ENCODE measurements at regions not wholly inside any gene's neighbourhood (a gene's known extent, or its start where the extent isn't known, plus 50 kb on each side); places are given as distances from the start of the nearest gene placed in this dataset.
"Not testable (repeated sequence)": the region's sequence is repeated elsewhere in the genome, so short reads cannot be mapped to it uniquely, and the experiment has no call there.

GRCh38 chr16:18263046-18263445, 73.5 kb downstream of the NPIPA8 start:
- not testable (repeated sequence) for H3K4me3 Mint-ChIP-seq (ENCODE audit: unreplicated experiment); H3K27ac Mint-ChIP-seq (ENCODE audit: unreplicated experiment); H3K27me3 Mint-ChIP-seq (ENCODE audit: unreplicated experiment); H3K9me3 Mint-ChIP-seq (ENCODE audit: unreplicated experiment); DNase-seq; H3K36me3 Mint-ChIP-seq (ENCODE audit: unreplicated experiment); H3K4me1 Mint-ChIP-seq (ENCODE audit: low read depth, unreplicated experiment)

- DNase-seq; H3K4me1 Mint-ChIP-seq (ENCODE audit: low read depth, unreplicated experiment): not testable (repeated sequence)
Observed at GRCh38 chr16:18261848-18262247, 74.7 kb downstream of the NPIPA8 start.

DNA sequence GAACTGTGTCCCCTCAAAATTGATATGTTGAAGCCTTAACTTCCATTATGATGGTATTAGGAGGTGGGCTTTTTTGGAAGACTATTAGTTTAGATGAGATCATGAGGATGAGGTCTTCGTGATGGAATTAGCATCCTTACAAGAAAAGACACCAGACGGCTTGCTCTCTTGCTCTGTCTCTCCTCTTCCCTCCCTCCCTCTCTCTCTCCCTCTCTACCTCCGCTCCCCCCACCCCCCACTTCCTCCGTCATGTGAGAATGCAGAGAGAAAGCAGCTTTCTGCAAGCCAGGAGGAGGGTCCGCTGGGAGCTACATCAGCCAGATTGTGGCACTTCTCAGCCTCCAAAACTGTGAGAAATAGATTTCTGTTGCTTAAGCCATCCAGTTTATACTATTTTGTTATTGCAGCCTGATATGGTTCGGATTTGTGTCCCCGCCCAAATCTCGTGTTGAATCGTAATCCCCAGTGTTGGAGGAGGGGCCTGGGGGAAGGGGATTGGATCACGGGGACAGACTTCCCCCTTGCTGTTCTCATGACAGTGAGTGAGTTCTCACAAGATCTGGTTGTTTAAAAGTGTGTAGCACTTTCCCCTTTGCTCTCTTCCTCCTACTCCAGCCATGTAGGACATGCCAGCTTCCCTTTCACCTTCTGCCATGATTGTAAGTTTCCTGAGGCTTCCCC, 76.9 kb downstream of the NPIPA8 start:
- not testable (repeated sequence) for DNase-seq; H3K27me3 Mint-ChIP-seq (ENCODE audit: unreplicated experiment); H3K4me1 Mint-ChIP-seq (ENCODE audit: low read depth, unreplicated experiment); H3K36me3 Mint-ChIP-seq (ENCODE audit: unreplicated experiment); H3K27ac Mint-ChIP-seq (ENCODE audit: unreplicated experiment); H3K9me3 Mint-ChIP-seq (ENCODE audit: unreplicated experiment); H3K4me3 Mint-ChIP-seq (ENCODE audit: unreplicated experiment)

More at GRCh38 chr16:18261848-18262247, 74.7 kb downstream of the NPIPA8 start:
- H3K4me3 Mint-ChIP-seq (ENCODE audit: unreplicated experiment); H3K27me3 Mint-ChIP-seq (ENCODE audit: unreplicated experiment); H3K9me3 Mint-ChIP-seq (ENCODE audit: unreplicated experiment); H3K36me3 Mint-ChIP-seq (ENCODE audit: unreplicated experiment); H3K27ac Mint-ChIP-seq (ENCODE audit: unreplicated experiment): not testable (repeated sequence)

GRCh38 chr16:18252943-18253342, 83.6 kb downstream of the NPIPA8 start:
- not testable (repeated sequence) for H3K9me3 Mint-ChIP-seq (ENCODE audit: unreplicated experiment); H3K4me1 Mint-ChIP-seq (ENCODE audit: low read depth, unreplicated experiment); H3K27me3 Mint-ChIP-seq (ENCODE audit: unreplicated experiment); H3K4me3 Mint-ChIP-seq (ENCODE audit: unreplicated experiment); DNase-seq; H3K36me3 Mint-ChIP-seq (ENCODE audit: unreplicated experiment); H3K27ac Mint-ChIP-seq (ENCODE audit: unreplicated experiment)

- not testable (repeated sequence) for H3K27me3 Mint-ChIP-seq (ENCODE audit: unreplicated experiment); H3K27ac Mint-ChIP-seq (ENCODE audit: unreplicated experiment); H3K36me3 Mint-ChIP-seq (ENCODE audit: unreplicated experiment)
Observed at GRCh38 chr16:18230505-18230904, 106.0 kb downstream of the NPIPA8 start.

GRCh38 chr16:18222054-18223009, 114.2 kb downstream of the NPIPA8 start:
- H3K27ac Mint-ChIP-seq (ENCODE audit: unreplicated experiment) = not testable (repeated sequence)

More at GRCh38 chr16:18230505-18230904, 106.0 kb downstream of the NPIPA8 start:
- H3K4me3 Mint-ChIP-seq (ENCODE audit: unreplicated experiment); H3K9me3 Mint-ChIP-seq (ENCODE audit: unreplicated experiment); H3K4me1 Mint-ChIP-seq (ENCODE audit: low read depth, unreplicated experiment); DNase-seq: not testable (repeated sequence)

DNA sequence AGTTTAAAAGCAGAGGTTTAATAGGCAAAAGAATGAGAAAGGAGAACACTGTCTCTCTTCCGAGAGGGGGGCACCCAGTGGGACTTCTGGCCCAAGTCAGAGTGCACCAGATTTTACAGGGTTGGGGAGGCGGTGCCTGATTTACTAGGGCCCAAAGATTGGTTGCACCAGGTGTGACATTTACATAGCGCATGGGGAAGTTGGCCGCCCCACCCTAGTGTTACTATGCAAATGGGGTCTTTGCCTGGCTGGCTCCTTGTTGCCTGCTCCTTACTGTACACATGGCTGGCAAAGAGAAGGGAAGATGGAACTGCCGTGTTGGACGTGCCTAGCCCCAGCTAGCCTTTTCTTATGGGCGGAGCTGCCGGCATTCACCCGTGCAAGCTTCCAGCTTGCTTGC, 118.8 kb downstream of the NPIPA8 start:
- not testable (repeated sequence) for H3K27ac Mint-ChIP-seq (ENCODE audit: unreplicated experiment); H3K27me3 Mint-ChIP-seq (ENCODE audit: unreplicated experiment); H3K4me1 Mint-ChIP-seq (ENCODE audit: low read depth, unreplicated experiment); H3K36me3 Mint-ChIP-seq (ENCODE audit: unreplicated experiment); H3K9me3 Mint-ChIP-seq (ENCODE audit: unreplicated experiment); DNase-seq; H3K4me3 Mint-ChIP-seq (ENCODE audit: unreplicated experiment)

More at GRCh38 chr16:18222054-18223009, 114.2 kb downstream of the NPIPA8 start:
- not testable (repeated sequence) for H3K9me3 Mint-ChIP-seq (ENCODE audit: unreplicated experiment); H3K27me3 Mint-ChIP-seq (ENCODE audit: unreplicated experiment); H3K4me1 Mint-ChIP-seq (ENCODE audit: low read depth, unreplicated experiment); H3K36me3 Mint-ChIP-seq (ENCODE audit: unreplicated experiment); DNase-seq; H3K4me3 Mint-ChIP-seq (ENCODE audit: unreplicated experiment)

DNA sequence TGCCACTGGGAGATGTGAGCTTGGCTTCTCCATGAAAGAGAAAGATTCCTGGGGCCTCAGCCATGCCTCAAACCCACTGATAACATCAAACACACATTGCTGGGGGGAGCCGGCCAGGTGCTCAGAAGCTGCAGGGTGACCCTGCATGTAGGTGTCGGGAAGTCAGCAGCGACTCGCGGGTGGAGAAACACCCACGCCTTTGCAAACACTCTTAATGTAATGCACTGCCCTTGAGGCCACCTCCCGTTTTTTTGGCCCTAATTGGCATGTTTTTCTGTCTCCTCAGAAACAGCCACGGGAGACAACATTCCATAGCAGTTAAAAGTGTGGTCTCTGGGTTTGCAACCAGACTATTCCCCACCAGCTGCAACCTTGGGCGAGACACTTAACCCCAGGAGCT, 119.7 kb downstream of the NPIPA8 start:
- H3K27ac Mint-ChIP-seq (ENCODE audit: unreplicated experiment); H3K36me3 Mint-ChIP-seq (ENCODE audit: unreplicated experiment); H3K4me1 Mint-ChIP-seq (ENCODE audit: low read depth, unreplicated experiment); H3K27me3 Mint-ChIP-seq (ENCODE audit: unreplicated experiment); H3K4me3 Mint-ChIP-seq (ENCODE audit: unreplicated experiment); H3K9me3 Mint-ChIP-seq (ENCODE audit: unreplicated experiment); DNase-seq: not testable (repeated sequence)

- not testable (repeated sequence) for H3K27me3 Mint-ChIP-seq (ENCODE audit: unreplicated experiment); H3K4me3 Mint-ChIP-seq (ENCODE audit: unreplicated experiment); H3K4me1 Mint-ChIP-seq (ENCODE audit: low read depth, unreplicated experiment); H3K9me3 Mint-ChIP-seq (ENCODE audit: unreplicated experiment); H3K36me3 Mint-ChIP-seq (ENCODE audit: unreplicated experiment); H3K27ac Mint-ChIP-seq (ENCODE audit: unreplicated experiment)
- DNase-seq = peak; percentile 20
Observed at GRCh38 chr16:18213810-18214209, 122.7 kb downstream of the NPIPA8 start.

DNA sequence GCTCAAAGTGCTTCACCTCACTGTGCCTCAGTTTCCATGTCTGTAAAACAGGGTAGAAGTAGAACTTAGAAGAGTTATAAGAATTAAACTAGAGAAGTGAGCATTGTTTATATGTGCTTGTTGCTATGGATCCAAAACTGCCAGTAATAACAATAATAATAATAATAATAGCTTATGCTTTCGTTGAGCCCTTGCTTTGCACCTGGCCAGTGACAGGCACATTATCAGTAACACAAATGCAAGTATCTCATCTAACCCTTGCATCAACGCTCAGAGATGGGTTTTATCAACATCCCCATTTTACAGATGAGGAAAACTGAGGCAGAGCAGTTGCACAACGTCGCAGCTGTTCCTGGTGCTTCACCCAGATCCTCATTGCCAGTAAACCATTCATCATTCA, 125.0 kb downstream of the NPIPA8 start:
- not testable (repeated sequence) for H3K27ac Mint-ChIP-seq (ENCODE audit: unreplicated experiment); H3K4me1 Mint-ChIP-seq (ENCODE audit: low read depth, unreplicated experiment); H3K36me3 Mint-ChIP-seq (ENCODE audit: unreplicated experiment); H3K27me3 Mint-ChIP-seq (ENCODE audit: unreplicated experiment); H3K4me3 Mint-ChIP-seq (ENCODE audit: unreplicated experiment); DNase-seq; H3K9me3 Mint-ChIP-seq (ENCODE audit: unreplicated experiment)

DNA sequence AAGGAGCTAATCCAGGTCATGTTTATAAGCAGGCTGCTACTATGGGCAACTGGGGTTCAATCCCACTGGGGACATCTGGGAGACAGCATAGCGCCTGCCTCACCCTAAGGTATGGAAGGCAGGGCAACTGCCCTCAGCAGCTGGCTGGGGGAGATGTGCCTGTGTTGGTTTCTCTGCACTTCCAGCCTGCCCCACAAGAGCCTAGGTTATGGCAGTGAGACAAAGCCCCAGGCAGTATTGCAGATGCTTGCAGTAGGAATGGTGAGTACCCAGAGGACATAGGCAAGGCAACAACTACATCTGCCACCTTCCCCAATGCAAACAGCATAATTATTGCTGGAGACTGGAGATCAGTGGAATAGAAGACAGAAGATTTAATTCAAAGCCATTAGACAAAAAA, 131.8 kb downstream of the NPIPA8 start:
- DNase-seq; H3K27me3 Mint-ChIP-seq (ENCODE audit: unreplicated experiment); H3K4me1 Mint-ChIP-seq (ENCODE audit: low read depth, unreplicated experiment); H3K9me3 Mint-ChIP-seq (ENCODE audit: unreplicated experiment); H3K4me3 Mint-ChIP-seq (ENCODE audit: unreplicated experiment); H3K27ac Mint-ChIP-seq (ENCODE audit: unreplicated experiment); H3K36me3 Mint-ChIP-seq (ENCODE audit: unreplicated experiment): not testable (repeated sequence)

DNA sequence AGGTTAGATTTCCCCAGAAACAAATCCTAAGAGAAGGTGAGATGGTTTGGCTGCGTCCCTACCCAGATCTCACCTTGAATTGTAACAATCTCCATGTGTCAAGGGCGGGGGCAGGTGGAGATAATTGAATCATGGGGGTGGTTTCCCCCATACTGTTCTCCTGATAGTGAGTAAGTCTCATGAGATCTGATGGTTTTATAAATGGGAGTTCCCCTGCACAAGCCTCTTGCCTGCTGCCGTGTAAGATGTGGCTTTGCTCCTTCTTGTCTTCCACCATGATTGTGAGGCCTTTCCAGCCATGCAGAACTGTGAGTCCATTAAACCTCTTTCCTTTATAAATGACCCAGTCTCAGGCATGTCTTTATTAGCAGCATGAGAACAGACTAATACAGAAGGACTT, 132.2 kb downstream of the NPIPA8 start:
- H3K4me3 Mint-ChIP-seq (ENCODE audit: unreplicated experiment); DNase-seq; H3K27me3 Mint-ChIP-seq (ENCODE audit: unreplicated experiment); H3K36me3 Mint-ChIP-seq (ENCODE audit: unreplicated experiment); H3K9me3 Mint-ChIP-seq (ENCODE audit: unreplicated experiment); H3K27ac Mint-ChIP-seq (ENCODE audit: unreplicated experiment); H3K4me1 Mint-ChIP-seq (ENCODE audit: low read depth, unreplicated experiment): not testable (repeated sequence)

All from glutamatergic neuron (in vitro differentiated cells).